Neural cell (in vitro differentiated cells): ENCODE measurements at regions not wholly inside any gene's neighbourhood (a gene's known extent, or its start where the extent isn't known, plus 50 kb on each side); places are given as distances from the start of the nearest gene placed in this dataset.

Experiments
- H2AFZ ChIP-seq: fragments of 200-600, 300-800 bp; sonication (generic), shearing (Covaris generic); 2 replicates; pipeline ENCODE4 v1.6.0; 2014; ENCODE audit warnings: low read depth, mild to moderate bottlenecking, antibody characterized with exemption, low read length, moderate library complexity
- H3F3A ChIP-seq: fragments of 200-600 bp; shearing (Covaris generic); 2 replicates; pipeline ENCODE4 v1.6.1; 2016; ENCODE audit warnings: mild to moderate bottlenecking, moderate library complexity, mixed read lengths, antibody characterized with exemption, low read length; ENCODE audit not compliant: insufficient read depth, poor library complexity, severe bottlenecking
- H3K27ac ChIP-seq: fragments of 200-600, 300-800 bp; sonication (generic), shearing (Covaris generic); 2 replicates; pipeline ENCODE4 v1.5.1; 2014; ENCODE audit warnings: mild to moderate bottlenecking, low read length, moderate library complexity
- H3K27me3 ChIP-seq: fragments of 300-800, 200-600 bp; sonication (generic), shearing (Covaris generic); 2 replicates; pipeline ENCODE4 v1.6.0; 2014; ENCODE audit warnings: mild to moderate bottlenecking, low read depth, low read length, moderate library complexity; ENCODE audit not compliant: insufficient read depth
- H3K36me3 ChIP-seq: fragments of 300-800, 200-600 bp; sonication (generic), shearing (Covaris generic); 2 replicates; pipeline ENCODE4 v1.5.1; 2014; ENCODE audit warnings: mild to moderate bottlenecking, antibody characterized with exemption, low read length, moderate library complexity; ENCODE audit not compliant: insufficient read depth
- H3K4me2 ChIP-seq: fragments of 300-800, 200-600 bp; sonication (generic), shearing (Covaris generic); 2 replicates; pipeline ENCODE4 v1.6.0; 2014; ENCODE audit warnings: mild to moderate bottlenecking, low read length
- H3K4me3 ChIP-seq: fragments of 300-800, 200-600 bp; sonication (generic), shearing (Covaris generic); 2 replicates; pipeline ENCODE4 v1.5.1; 2014; ENCODE audit warnings: mild to moderate bottlenecking, low read length, moderate library complexity
- H3K79me2 ChIP-seq: fragments of 200-600 bp; shearing (Covaris generic); replicated peaks from 2 replicates; pipeline ENCODE4 v1.6.0; 2014; ENCODE audit warnings: mild to moderate bottlenecking, low read length, moderate library complexity; ENCODE audit not compliant: insufficient read depth
- H3K9ac ChIP-seq: fragments of 300-800, 200-600 bp; sonication (generic), shearing (Covaris generic); 2 replicates; pipeline ENCODE4 v1.6.1; 2016; ENCODE audit warnings: mild to moderate bottlenecking, low read length, mixed read lengths
- H3K9me2 ChIP-seq: fragments of 200-600 bp; shearing (Covaris generic); 2 replicates; pipeline ENCODE4 v1.6.1; 2016; ENCODE audit warnings: mild to moderate bottlenecking, low read length, mixed read lengths; ENCODE audit not compliant: insufficient read depth
- H3K9me3 ChIP-seq: fragments of 200-600, 300-800 bp; sonication (generic), shearing (Covaris generic); 2 replicates; pipeline ENCODE4 v1.6.1; 2016; ENCODE audit warnings: mild to moderate bottlenecking, mixed run types, low read length, moderate library complexity, mixed read lengths
- H4K20me1 ChIP-seq: fragments of 200-600 bp; shearing (Covaris generic); 2 replicates; pipeline ENCODE4 v1.6.1; 2016; ENCODE audit warnings: mild to moderate bottlenecking, mixed run types; ENCODE audit not compliant: insufficient read depth
- EP300 ChIP-seq: fragments of 450-650 bp; conservative IDR thresholded peaks from 2 replicates; pipeline ENCODE4 v1.6.1; 2014; ENCODE audit warnings: antibody characterized with exemption, mild to moderate bottlenecking, moderate library complexity; ENCODE audit not compliant: poor library complexity, severe bottlenecking
- EZH2 ChIP-seq: fragments of 200-600, 300-800 bp; shearing (Covaris generic), sonication (generic); IDR thresholded peaks from 2 replicates; pipeline ENCODE4 v1.6.1; 2014; ENCODE audit warnings: antibody characterized with exemption, low read length, borderline replicate concordance, mild to moderate bottlenecking; ENCODE audit not compliant: insufficient read depth, poor library complexity, severe bottlenecking
- MXI1 ChIP-seq: fragments of 450-650 bp; conservative IDR thresholded peaks from 2 replicates; pipeline ENCODE4 v1.6.1; 2014; ENCODE audit warnings: antibody characterized with exemption, mild to moderate bottlenecking; ENCODE audit not compliant: poor library complexity, severe bottlenecking
- POLR2AphosphoS5 ChIP-seq: IDR thresholded peaks from 2 replicates; pipeline ENCODE4 v1.6.1; 2012
- RAD21 ChIP-seq: fragments of 450-650 bp; conservative IDR thresholded peaks from 2 replicates; pipeline ENCODE4 v1.6.1; 2014; ENCODE audit warnings: antibody characterized with exemption, mild to moderate bottlenecking, moderate library complexity
- SMC3 ChIP-seq: fragments of 450-650 bp; conservative IDR thresholded peaks from 2 replicates; pipeline ENCODE4 v1.6.1; 2014; ENCODE audit warnings: antibody characterized with exemption, mild to moderate bottlenecking, moderate library complexity; ENCODE audit not compliant: poor library complexity
- TAF1 ChIP-seq: IDR thresholded peaks from 2 replicates; pipeline ENCODE4 v1.6.1; 2012; ENCODE audit warnings: low read depth
- TF ChIP-seq, protein P1 (sequence below): fragments of 450-650 bp; IDR thresholded peaks from 2 replicates; pipeline ENCODE4 v1.5.1; 2014; ENCODE audit warnings: antibody characterized with exemption, mild to moderate bottlenecking, moderate library complexity; ENCODE audit not compliant: poor library complexity, severe bottlenecking
- TF ChIP-seq, protein P2 (sequence below): IDR thresholded peaks from 2 replicates; pipeline ENCODE4 v1.6.1; 2012; ENCODE audit warnings: borderline replicate concordance

GRCh38 chr3:65158023-65158422 is 470.2 kb upstream of the ADAMTS9 start:
- no peaks in the 10 kb centered on the region for H3K9me3 ChIP-seq
- H4K20me1 ChIP-seq = no peaks in the 10 kb centered on the region
- no peak overlapping the region for H3K9ac ChIP-seq
- H3K9me2 ChIP-seq = no peaks in the 10 kb centered on the region
- no peak for TF ChIP-seq SMC3
- TF ChIP-seq RAD21 = no peak
- TF ChIP-seq EP300 = no peak
- TF ChIP-seq, protein P1, sequence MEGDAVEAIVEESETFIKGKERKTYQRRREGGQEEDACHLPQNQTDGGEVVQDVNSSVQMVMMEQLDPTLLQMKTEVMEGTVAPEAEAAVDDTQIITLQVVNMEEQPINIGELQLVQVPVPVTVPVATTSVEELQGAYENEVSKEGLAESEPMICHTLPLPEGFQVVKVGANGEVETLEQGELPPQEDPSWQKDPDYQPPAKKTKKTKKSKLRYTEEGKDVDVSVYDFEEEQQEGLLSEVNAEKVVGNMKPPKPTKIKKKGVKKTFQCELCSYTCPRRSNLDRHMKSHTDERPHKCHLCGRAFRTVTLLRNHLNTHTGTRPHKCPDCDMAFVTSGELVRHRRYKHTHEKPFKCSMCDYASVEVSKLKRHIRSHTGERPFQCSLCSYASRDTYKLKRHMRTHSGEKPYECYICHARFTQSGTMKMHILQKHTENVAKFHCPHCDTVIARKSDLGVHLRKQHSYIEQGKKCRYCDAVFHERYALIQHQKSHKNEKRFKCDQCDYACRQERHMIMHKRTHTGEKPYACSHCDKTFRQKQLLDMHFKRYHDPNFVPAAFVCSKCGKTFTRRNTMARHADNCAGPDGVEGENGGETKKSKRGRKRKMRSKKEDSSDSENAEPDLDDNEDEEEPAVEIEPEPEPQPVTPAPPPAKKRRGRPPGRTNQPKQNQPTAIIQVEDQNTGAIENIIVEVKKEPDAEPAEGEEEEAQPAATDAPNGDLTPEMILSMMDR = no peak
- TF ChIP-seq MXI1 = no peak
- no peaks in the 10 kb centered on the region for H3F3A ChIP-seq
- no peak overlapping the region for H2AFZ ChIP-seq
- no peaks in the 10 kb centered on the region for H3K27me3 ChIP-seq
- no peak overlapping the region for H3K4me3 ChIP-seq
- no peak overlapping the region for H3K4me2 ChIP-seq
- H3K36me3 ChIP-seq = no peaks in the 10 kb centered on the region
- H3K79me2 ChIP-seq = no peaks in the 10 kb centered on the region
- H3K27ac ChIP-seq = no peak overlapping the region

DNA sequence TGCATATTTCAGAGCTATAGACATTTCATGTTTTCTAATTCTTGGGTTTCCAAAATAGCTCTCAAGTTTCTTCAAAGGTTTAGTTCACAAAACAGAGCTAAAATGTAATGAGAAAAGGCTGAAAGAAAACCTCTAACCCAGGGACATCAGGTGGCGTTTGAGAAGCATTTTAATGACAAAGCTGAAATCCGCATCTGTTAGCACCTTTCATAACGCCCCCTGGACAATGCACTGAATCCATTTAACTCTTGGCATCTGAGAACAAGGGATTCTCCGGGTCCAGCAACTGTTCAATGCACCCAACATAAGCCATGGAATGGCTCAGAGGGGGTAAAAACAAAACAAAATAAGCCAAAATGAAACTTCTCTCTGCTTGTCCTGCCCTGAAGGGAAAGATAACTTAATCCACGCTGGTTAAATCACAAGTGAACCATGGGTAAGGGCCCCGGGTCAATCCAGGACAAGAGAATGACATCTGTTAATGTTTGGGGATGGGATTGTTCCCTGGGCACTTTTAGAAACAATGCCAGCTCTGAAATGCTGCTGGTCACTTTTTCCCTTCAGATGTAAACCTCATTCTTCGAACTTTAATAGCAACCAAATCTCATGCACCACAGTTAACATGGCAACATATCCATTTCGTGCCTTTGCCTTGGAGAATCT is 466.2 kb upstream of the ADAMTS9 start:
- H3K4me2 ChIP-seq = no peak overlapping the region
- no peaks in the 10 kb centered on the region for H3K9me2 ChIP-seq
- H3K79me2 ChIP-seq = no peaks in the 10 kb centered on the region
- no peak overlapping the region for H3K9ac ChIP-seq
- no peaks in the 10 kb centered on the region for H3K36me3 ChIP-seq
- no peak overlapping the region for H3K27ac ChIP-seq
- no peaks in the 10 kb centered on the region for H3K9me3 ChIP-seq
- no peak overlapping the region for H3K4me3 ChIP-seq
- H3K27me3 ChIP-seq = no peaks in the 10 kb centered on the region
- H3F3A ChIP-seq = no peaks in the 10 kb centered on the region
- TF ChIP-seq EZH2 (no peak), TAF1 (no peak), RAD21 (no peak), MXI1 (no peak), POLR2AphosphoS5 (no peak), EP300 (no peak), SMC3 (no peak)
- TF ChIP-seq, protein P1 = no peak
- TF ChIP-seq, protein P2, sequence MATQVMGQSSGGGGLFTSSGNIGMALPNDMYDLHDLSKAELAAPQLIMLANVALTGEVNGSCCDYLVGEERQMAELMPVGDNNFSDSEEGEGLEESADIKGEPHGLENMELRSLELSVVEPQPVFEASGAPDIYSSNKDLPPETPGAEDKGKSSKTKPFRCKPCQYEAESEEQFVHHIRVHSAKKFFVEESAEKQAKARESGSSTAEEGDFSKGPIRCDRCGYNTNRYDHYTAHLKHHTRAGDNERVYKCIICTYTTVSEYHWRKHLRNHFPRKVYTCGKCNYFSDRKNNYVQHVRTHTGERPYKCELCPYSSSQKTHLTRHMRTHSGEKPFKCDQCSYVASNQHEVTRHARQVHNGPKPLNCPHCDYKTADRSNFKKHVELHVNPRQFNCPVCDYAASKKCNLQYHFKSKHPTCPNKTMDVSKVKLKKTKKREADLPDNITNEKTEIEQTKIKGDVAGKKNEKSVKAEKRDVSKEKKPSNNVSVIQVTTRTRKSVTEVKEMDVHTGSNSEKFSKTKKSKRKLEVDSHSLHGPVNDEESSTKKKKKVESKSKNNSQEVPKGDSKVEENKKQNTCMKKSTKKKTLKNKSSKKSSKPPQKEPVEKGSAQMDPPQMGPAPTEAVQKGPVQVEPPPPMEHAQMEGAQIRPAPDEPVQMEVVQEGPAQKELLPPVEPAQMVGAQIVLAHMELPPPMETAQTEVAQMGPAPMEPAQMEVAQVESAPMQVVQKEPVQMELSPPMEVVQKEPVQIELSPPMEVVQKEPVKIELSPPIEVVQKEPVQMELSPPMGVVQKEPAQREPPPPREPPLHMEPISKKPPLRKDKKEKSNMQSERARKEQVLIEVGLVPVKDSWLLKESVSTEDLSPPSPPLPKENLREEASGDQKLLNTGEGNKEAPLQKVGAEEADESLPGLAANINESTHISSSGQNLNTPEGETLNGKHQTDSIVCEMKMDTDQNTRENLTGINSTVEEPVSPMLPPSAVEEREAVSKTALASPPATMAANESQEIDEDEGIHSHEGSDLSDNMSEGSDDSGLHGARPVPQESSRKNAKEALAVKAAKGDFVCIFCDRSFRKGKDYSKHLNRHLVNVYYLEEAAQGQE = no peak
- H4K20me1 ChIP-seq = no peaks in the 10 kb centered on the region
- no peak overlapping the region for H2AFZ ChIP-seq
